HG02970 (cell line): ENCODE measurements at regions not wholly inside any gene's neighbourhood (a gene's known extent, or its start where the extent isn't known, plus 50 kb on each side); places are given as distances from the start of the nearest gene placed in this dataset.
"Not testable (repeated sequence)": the region's sequence is repeated elsewhere in the genome, so short reads cannot be mapped to it uniquely, and the experiment has no call there.

Experiments used
- ATAC-seq: cut with Tn5 transposase; IDR thresholded peaks from one replicate; pipeline ENCODE4 v1.9.1; 2021; ENCODE audit warnings: mild to moderate bottlenecking, moderate library complexity, moderate number of reproducible peaks; ENCODE audit not compliant: unreplicated experiment, low FRiP score

- not testable (repeated sequence) for ATAC-seq
Observed at GRCh38 chr10:87300163-87300562, 57.4 kb upstream of the NUTM2D start.

- ATAC-seq: peak; percentile 72
Observed at GRCh38 chr10:87301466-87302115, 56.0 kb upstream of the NUTM2D start.

GRCh38 chr10:87302132-87302531, 55.4 kb upstream of the NUTM2D start:
- not testable (repeated sequence) for ATAC-seq

- ATAC-seq: not testable (repeated sequence)
Observed at GRCh38 chr10:87303707-87304106, 53.8 kb upstream of the NUTM2D start.

- ATAC-seq: not testable (repeated sequence)
Observed at GRCh38 chr10:87306681-87307080, 50.9 kb upstream of the NUTM2D start.
